Lower leg skin (tissue), 3 donors: ENCODE measurements at regions not wholly inside any gene's neighbourhood (a gene's known extent, or its start where the extent isn't known, plus 50 kb on each side); places are given as distances from the start of the nearest gene placed in this dataset.

Source experiments
- CTCF ChIP-seq, 3 donors: fragments of 450-650 bp; IDR thresholded peaks; one replicate each; pipeline ENCODE4 v1.5.1; 2016; ENCODE audit warnings: antibody characterized with exemption in 3 of 3, mild to moderate bottlenecking in 3 of 3, moderate library complexity in 2 of 3
- POLR2A ChIP-seq, 2 donors: fragments of 450-650 bp; IDR thresholded peaks; one replicate each; pipeline ENCODE4 v1.6.1; 2016 to 2017; ENCODE audit warnings: antibody characterized with exemption in 2 of 2, mild to moderate bottlenecking in 1 of 2, moderate library complexity in 1 of 2

GRCh38 chr4:10333942-10334341 is 123.3 kb downstream of the ZNF518B start:
- no peak for TF ChIP-seq CTCF (IDR thresholded peaks at IDR 0.05)
- TF ChIP-seq POLR2A (IDR thresholded peaks at IDR 0.05), result no peak
